ENCODE measurements at regions not wholly inside any gene's neighbourhood (a gene's known extent, or its start where the extent isn't known, plus 50 kb on each side); places are given as distances from the start of the nearest gene placed in this dataset.

- TF ChIP-seq CTCF (IDR thresholded peaks at IDR 0.05 in 8 of 11, conservative IDR thresholded peaks at IDR 0.05 in 3 of 11) = no peak
- no peak for TF ChIP-seq POLR2A (IDR thresholded peaks at IDR 0.05)
Measured at GRCh38 chr3:35216501-35217266, 422.6 kb upstream of the ARPP21 start.

Data from spleen (tissue), 7 donors.